ENCODE measurements at regions not wholly inside any gene's neighbourhood (a gene's known extent, or its start where the extent isn't known, plus 50 kb on each side); places are given as distances from the start of the nearest gene placed in this dataset.

DNA sequence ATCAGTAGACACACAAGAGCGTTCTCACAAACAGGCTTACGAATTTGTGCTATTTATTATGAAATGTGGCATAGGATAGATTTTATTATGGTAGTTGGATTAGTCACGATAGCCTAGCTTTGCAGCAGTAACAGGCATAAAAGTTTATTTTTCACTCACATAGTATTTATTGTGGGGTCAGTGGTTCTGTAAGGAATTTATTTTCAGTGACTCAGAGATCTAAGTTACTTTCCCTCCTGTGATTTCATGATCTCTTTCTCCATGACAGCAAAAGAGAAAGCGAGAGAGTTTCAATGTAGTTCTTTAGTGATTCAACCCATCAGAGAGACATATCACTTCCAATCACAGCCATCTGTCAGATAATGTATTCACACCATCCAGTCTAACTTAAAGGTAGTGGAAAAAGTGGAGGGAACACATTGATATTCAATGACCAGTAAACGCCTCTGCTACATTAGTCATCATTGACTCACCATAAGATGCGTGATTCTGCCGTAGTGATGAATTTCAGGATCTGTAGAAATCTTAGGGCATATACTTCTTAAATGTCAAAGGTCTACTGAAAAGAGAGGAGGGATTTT lies 605.5 kb downstream of the HDGFL1 start:
- DNase-seq (ENCODE audit: low spot score) = peak; percentile 26

DNA sequence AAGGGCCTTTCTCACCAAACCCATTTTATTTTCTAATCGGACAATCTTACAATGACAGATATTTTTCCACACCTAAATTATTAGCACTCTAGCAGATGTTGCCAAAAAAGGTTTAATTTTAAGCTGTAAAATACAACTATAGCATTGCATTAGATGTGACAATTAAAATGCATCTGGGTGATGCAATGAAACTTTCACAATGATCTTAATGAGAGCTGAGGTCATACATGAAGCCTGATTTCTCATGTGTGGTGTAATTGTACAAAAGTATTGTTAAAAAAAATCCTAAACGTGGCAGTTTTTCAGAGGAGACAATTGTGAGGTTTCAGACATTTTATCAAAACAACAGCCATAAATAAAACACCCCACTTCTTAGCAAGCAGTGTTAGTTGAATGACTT lies 606.0 kb downstream of the HDGFL1 start:
- no peak for DNase-seq (ENCODE audit: low spot score)

DNA sequence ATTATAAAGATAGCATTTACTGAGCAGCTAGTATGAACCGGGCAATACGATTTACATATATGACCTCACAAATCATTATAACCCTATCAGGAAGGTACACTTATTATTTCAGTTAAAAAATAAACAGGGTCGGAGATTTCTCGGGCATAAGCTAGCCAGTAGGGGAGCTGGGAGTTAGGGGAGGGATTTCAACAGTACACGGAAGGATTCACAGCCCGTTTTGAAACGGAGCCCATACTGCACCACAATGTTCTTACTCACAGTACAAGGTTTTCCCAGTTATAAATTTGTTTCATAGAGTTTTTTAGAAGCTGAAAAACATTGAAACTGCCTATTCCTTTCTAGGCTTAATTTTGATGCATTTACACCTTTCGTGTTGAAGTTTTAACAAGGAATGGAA lies 607.1 kb downstream of the HDGFL1 start:
- no peak for DNase-seq (ENCODE audit: low spot score)

DNA sequence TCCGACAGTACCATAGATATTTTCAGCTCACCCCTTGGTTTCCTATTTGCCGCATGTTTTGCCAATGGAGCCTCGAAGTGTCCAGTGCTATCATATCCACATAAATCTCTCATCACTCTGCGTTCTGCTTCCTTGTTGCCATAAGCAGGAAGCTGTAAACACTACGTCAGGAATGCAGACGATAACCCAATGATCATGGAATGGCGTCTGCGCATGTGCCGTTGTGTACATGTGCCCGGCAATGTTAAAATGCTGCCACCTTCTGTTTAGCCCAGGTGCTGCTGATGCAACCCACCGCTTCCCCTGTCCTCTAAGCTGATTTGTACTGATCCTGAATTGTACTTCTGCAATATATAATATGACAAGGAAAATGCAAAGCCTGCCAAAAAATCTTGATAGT lies 607.5 kb downstream of the HDGFL1 start:
- DNase-seq (ENCODE audit: low spot score) = no peak

DNA sequence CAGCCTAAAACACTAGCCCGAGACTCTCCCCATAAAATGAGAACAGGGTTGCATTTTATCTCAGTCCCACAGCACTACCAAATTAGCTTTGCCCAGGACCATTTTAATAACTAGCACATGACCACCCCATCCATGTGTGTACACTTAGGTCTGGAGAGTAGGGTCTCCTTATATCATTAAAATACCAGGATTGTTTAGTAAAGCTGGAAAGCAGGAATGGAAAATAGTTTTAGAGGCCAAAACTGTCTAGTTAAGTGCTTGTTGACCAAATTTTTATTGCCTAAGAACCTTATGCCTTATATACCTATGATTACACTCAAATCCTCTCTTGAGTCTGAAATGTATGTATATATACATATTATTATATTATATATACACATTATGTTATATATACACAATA lies 608.4 kb downstream of the HDGFL1 start:
- DNase-seq (ENCODE audit: low spot score) = no peak

DNA sequence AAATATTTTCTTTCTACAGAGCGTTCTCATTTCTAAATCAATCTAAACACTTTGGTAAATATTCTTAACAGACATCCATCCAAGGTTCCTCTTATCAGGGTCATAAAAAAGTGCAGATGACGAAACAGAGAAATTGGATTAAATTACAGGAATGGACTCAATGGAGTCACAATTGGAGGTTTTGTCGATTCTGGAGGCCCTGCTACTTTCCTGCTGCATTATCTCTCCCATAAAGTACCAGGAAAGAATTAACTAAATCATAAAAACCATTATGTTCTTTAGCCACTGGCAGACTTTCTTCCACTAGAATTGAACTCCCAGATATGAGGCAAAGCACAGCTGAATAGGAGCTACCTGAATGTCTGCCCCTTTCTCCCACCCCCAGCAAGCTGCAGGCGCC lies 610.6 kb downstream of the HDGFL1 start:
- DNase-seq (ENCODE audit: low spot score) = no peak

DNA sequence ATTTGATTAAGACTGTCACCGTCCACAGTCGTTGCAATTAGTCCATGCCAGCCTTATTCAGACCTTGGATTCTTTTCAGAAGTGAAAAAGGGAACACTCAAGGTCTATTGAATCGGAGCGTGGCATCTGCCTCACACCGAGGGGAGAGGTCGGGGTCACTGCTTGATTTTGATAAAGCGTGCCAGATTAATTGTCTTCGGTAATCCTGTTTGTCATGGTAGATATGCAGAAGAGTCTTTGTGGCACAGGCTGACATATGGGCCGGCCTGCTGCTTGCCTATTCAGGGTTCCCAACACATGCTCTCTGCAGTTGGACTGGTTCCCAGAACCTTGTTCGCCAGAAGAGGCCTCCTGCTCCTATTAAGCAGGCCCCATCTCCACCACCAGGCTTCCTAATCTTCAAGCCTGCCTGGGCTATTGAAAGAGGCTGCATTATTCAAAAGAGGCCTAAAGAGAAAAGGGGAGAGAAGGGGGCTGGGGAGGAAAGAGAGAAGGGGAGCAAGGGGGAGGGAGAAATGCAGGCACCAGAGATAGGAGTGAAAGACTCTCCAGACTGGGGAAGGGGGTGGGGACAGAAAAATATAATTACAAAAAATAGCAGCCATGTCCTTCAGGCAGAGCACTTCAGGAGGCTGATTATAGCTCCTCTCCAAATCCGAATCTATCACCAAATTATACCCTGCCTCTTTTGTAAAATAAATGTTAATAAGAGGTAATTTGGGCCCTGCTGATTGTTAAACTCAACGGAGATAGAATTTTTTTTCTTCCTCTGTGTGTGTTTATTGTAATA lies 611.3 kb downstream of the HDGFL1 start:
- DNase-seq (ENCODE audit: low spot score) = no peak

DNA sequence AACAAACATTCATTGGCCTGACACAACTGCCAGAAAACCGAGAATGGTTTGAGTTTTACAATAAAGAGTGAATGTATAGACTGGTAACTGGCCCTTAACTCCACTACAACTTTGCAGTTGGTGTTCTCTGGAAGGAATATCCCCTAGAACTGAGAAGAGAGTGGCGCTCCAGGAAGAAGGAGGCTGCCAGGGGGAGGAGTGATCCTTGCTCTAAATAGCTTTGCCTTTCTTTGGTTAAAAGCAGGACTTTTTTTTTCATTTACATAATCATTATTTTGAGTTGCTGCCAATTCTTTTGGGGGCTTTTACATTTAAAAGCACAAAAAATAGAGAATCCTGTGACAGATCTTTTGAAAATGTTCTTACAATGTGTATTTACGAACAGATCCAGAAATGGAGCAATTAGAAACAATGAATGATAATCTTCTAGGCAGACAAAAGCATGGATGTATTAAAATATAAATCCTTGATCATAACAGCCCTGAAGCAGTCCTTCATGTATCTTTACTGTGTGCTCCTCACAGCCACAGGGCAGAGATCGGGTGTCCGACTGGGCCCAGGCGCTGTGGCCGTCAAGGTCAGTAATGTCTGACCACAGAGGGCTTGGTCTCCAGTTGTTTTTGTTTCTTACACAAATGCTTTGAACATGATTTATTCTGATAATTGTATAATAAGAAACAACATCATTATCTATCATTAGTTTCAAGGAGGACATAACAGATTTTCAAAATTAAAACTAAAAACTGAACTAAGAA lies 612.2 kb downstream of the HDGFL1 start:
- DNase-seq (ENCODE audit: low spot score) = no peak

DNA sequence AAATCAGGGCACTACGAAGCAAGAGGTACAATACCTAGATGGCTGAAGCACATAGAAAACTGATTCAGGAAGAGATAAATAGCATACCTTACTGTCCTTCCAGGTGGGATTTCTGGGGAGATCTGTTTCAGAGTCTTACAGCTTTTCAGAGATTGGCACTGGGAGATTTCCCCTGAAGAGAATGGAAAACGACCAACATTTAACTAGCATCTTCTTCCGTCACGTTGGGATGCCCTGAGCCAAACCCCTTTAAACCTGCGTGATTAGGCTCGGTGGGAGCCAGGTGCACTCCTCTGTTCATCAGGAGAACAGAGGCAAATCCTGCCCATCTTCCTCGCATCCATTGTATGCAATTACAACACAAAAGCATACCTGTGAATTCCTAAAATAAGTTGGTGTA lies 614.5 kb downstream of the HDGFL1 start:
- DNase-seq (ENCODE audit: low spot score) = no peak

DNA sequence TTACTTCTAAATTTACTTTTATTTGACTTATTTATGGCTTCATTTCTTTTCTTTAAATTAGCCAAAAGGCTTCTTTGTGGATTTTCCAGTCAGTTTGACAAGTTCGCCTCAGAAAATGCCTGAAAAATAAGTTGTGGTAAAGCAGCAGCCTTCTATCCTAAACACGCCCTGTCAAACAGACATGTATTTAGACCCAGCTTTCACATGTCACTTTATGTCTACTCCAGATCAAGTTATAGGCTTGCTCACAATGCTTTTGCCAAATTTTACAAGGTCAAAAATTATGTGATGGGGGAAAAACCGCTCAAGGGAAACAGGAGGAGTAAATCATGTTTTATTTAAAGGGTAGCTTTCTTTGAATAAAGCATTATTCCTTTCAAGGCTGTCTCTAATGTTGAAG lies 615.0 kb downstream of the HDGFL1 start:
- no peak for DNase-seq (ENCODE audit: low spot score)

DNA sequence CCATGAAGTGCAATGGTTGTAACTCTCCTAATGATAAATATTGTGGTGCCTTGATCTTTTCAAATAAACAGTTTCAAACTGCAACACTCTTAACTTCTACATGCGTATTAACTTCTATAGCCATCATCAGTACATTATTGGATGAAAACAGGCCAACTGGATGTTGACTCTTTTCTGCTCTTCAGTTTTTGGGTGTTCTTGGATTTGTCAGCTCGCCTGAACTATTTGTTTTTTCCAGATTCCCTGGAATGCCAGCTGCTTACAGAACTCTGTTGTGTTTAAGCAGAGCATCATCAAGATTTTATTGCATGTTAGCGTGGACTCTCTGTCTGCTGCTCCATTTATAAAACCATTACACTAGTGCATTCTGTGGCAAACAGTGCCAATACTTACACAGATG lies 626.1 kb downstream of the HDGFL1 start:
- no peak for DNase-seq (ENCODE audit: low spot score)

DNA sequence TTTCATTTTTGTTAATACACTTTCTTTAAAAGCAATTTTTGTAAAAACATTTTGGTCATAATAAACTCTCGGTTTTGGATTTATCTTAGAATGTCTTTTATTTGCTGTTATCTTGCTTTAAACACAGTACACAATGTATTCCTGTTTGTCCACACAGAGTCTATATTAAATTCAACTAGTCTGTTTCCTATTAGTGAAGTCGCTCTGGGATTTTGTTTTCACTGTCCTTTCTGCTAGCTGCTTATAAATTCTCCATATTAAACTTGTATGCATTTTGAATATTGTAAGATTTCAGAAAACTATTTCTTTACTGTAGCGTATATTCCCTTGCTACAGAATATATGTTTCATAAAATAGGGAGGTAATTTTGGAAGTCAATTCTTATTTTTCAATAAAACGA lies 630.2 kb downstream of the HDGFL1 start:
- no peak for DNase-seq (ENCODE audit: low spot score)

DNA sequence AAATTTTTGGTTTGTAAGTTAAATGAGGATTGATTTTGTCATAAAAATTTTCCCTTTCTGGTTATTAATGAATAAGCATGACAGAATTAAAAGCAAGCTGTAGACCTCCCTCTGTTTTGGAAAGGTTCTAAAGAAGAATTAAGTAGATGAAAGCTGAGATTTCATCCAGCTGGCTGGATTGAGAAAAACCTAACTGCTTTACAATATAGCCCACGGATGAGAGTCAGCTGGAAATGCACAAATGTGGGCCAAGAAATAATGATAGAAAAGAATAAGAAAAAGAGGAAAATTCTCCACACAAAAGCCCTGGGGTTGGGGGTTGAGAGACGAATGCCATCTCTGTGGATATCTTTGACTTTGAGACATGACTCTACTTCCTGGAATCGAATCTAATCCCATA lies 631.6 kb downstream of the HDGFL1 start:
- no peak for DNase-seq (ENCODE audit: low spot score)

DNA sequence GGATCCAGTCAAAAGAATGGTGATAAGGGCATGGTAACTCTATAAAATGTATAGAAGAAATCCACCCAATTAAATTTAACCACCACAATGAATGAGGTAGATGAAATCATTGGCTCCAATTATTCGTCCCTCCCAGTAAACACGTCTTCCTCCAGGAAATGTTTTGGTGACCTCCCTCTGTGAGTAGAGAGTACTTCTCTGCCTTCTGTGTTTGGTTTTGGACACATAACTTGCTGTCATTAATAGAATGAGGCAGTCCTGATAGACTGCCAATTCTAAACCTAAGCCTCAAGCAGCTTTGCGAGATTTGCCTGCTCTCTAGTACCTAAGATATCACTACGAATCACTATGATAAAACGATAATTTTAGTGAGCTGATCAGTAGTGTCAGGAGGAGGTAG lies 632.8 kb downstream of the HDGFL1 start:
- DNase-seq (ENCODE audit: low spot score) = no peak

DNA sequence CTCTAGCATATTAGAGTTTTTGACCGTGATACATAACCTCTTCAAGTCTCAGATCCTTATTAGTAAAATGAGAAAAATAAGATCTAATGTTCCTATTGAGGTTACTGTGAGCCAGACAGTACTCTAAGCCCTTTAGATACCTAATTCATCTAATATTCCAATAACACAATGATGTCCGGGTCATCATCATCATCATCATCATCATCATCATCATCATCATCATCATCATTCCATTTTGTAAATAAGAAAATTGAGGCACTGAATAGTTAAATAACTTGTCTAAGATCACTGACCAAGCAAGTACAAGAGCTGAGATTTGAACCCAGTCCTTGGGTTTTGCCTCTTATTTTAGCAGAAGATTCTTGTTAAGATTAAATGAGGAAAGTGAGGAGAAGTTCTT lies 643.0 kb downstream of the HDGFL1 start:
- no peak for DNase-seq (ENCODE audit: low spot score)

DNA sequence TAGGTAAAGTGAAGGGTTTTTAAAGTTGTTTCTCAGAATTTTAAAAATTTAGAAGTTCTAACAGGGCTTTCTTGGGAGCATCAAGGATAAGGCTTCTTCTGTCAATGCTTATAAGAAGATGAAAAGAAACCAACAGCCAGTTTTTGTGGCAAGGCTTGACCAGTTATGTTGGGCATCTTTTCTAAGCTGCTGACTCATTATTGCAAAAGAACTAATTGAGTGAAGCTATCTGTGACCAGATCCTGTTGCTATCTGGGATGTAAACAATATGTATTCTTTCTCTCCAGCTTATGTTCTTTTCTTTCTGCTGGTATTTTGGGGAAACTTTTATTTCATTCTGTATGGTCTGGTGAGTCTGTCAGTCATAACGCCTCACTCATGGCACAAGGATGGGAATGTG lies 643.8 kb downstream of the HDGFL1 start:
- DNase-seq (ENCODE audit: low spot score) = no peak

DNA sequence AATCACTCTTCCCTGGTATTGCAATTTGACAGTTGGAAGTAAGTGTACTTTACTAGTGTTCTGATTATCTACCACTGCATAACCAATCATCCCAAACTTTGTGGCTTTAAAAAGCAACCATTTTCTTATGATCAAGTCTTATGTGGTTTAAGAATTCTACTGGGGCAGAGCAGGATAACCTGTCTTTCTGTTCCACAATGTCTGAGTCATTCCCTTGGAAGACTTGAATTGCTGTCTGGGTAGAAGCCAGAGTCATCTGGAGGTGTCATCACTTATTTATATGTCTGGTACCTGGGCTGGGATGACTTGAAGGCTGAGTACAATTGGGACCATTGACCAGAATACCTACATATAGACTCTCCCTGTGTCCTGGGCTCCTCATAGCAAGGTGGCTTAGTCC lies 644.3 kb downstream of the HDGFL1 start:
- no peak for DNase-seq (ENCODE audit: low spot score)

DNA sequence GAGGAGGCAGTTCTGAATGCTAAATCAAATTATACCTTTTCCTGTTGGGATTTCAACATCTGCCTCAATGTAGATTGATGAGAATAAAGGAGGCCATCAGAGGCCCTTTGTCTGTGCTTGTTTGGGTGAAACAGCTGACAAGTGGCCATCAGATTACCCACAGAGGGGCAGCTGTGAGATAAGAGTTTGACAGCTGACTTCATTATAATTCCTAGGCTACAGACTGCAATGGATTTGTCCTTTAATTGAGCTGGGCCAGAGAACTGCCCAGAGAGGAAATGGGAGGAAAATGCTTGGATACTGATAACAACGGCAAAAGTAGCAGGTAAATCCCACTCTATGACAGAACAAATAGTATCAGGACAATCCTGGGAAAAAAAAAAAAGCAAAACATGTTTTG lies 649.4 kb downstream of the HDGFL1 start:
- no peak for DNase-seq (ENCODE audit: low spot score)

DNA sequence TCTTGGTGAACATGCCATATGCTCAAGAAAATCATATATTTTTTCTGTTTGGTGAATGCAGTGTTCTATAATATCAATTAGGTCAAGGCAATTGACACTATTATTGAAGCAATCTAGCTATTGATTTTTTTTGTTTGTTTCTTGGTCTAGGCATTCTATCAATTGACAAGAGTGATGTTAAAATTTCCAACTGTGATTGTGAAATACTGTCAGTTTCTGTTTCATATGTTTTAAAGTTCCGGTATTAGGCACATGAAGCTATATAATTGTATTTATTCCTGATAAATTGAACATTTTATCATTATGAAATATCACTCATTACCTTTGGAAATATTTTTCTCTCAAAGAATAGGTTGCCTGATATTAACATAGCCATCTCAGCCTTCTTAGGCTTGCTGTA lies 653.4 kb downstream of the HDGFL1 start:
- no peak for DNase-seq (ENCODE audit: low spot score)

DNA sequence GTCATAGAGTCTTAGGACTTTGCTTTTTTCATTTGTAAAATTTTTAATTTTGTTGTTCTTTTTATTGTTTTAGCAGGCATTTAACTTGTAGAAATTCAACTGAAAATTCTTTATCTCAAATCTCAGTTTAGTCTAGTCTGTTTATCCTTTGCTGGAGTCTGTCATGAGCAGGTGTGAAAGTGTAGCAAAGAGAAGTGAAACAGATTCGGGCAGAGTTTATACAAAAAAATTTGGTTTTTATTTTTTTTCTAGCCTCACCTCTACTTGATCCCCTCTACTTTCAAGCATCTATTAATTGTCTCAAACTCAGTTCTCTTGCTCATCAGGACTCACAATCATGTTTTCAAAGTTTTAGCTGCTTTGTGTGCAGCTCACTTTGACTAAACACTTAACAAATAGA lies 655.2 kb downstream of the HDGFL1 start:
- no peak for DNase-seq (ENCODE audit: low spot score)

DNA sequence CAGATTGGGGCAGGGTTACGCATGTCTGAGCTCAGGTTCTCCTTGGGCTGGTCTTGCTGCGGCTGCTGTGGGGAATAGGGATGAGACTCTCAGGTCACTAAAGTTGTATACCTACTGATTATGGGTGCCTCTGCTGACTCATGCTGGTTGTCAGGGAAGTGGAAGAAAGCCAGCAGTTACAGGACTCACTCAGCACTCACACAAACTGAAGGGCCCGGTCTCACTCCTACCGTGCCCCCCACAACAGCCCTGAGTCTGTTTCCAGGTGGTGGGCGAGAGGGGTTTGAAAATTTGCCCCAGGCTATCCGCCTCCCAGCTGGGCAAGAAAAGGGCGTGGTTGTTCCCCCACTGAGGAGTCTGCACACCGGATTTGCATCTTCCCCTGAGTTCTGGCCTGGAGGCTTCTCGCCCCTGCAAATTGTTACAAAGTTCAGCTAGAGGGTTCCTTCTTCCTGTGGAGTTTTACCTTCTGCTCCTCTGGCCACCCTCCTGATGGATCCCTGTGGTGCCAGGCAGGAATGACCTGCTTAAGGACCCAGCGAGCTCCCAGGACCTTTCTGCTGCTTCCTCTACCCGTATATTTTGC lies 659.2 kb downstream of the HDGFL1 start:
- no peak for DNase-seq (ENCODE audit: low spot score)

DNA sequence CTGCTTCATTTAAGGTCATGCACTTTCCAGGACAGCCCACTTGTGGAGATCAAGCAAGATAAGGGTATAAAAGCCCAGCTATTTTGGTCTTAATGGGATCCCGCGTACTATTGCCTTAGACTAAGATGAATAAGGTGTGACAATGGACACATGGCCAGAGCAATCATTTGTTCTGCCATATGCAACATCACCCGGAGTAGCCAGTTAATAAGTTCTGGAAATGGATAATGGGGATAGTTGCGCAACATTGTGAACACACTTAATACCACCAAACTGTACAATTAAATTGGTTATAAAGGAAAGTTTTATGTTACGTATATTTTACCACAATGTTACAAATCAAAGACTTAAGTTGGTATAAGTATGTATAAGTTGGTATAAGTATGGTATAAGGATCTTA lies 674.5 kb downstream of the HDGFL1 start:
- no peak for DNase-seq (ENCODE audit: low spot score)

DNA sequence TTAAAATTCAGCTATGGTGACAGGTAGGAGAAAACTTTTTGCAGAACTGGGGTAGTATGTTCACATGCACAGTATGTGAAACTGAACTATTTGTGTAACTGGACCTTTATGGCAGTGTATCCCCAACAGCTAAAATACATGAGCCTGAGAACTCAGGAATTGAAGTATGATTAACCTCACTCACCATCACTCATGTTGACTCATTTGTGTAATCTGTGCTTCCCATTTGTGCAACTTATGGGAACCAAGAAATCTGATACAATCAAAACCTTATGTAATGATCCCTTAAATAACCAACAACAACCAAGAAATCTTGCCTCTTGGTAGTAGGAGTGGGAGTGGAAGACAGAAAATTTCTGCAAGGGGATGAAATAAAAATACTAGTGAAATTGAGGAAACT lies 674.9 kb downstream of the HDGFL1 start:
- no peak for DNase-seq (ENCODE audit: low spot score)

Data from kidney capillary endothelial cell (primary cell).